GM11168 (cell line): ENCODE measurements at regions not wholly inside any gene's neighbourhood (a gene's known extent, or its start where the extent isn't known, plus 50 kb on each side); places are given as distances from the start of the nearest gene placed in this dataset.

Experiments
- in situ Hi-C: fragments of 300-500 bp; cut with MboI; formaldehyde crosslinking; loops from one replicate; pipeline ENCODE4 v1.12.0; 2022; ENCODE audit warnings: low sequenced_read_pairs; ENCODE audit not compliant: unreplicated experiment

DNA sequence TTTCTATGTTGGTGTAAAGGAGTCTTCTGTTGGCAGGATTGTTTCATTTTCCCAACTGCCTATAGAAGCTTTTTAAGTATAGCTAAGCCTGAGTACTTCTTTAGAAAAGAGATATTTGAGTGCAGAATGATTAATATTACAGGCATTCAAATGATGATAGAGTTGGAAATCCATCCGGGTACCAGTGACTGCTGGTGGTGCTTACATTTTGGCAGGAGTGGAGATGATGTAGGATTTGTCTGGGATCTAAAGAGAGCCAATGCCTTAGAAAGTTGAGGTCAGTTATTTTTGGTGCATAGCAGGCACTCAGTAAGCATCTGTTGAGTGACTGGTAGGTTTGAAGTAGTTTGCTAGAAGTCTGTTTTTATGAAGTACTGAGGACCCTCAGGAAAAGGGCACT is 433.5 kb downstream of the DMAC1 start:
- in situ Hi-C loops = no loop called here

DNA sequence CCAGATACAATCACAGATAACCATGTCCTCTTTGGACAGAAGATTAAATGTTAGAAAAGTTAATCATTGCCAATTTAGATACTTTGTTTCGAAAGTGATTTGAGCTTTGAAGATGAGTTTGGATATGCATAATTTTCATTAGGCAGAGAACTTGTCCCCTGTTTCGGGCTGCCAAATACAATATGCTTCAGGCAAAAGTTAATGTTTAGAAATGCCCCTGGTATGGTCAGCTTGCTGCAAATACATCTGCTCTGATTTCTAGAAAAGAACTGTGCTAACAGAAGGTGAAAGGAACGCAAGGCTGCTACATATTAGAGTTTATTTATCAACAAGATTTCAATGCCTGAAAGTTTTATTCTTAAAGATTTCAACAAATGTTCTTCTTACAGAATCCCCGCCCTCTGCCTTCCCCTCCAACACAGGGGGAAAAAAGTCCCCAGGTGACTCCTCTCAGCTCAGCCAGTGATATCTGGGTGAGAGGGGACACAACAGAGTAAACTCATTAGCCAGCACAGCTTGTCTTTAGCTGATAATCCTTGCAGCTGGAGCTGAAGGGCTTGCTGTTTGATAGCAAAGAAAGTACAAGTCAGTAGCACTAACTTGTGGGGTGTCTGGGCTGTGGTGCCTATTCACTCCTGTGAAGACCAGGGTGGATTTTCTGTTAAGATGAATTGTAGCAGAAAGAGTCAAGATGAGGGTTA is 435.7 kb downstream of the DMAC1 start:
- in situ Hi-C loops = no loop called here

- in situ Hi-C loops = no loop called here
Measured at GRCh38 chr9:7360513-7360912, 439.1 kb downstream of the DMAC1 start.

DNA sequence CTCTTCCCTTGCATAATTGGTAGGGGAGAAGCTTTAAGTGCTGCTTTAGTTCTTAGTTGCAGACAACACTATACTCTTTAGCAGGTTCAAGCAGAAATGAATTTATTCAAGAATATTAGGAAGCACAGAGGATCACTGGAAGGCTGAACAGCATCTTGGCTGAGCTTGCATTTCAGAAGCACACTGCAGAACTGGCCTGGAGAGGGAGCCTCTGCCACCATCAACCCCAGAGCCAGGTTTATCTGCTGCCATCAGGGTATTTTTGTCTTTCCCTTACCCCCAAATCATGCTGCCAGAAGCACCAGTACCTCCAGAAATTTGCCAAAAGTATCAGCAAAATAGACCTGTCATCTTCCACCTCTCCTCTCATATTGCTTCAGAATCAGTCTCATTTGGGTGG is 440.7 kb downstream of the DMAC1 start:
- in situ Hi-C loops = no loop called here

GRCh38 chr9:7354704-7355103 is 444.9 kb downstream of the DMAC1 start:
- in situ Hi-C loops = no loop called here

GRCh38 chr9:7348692-7349091 is 450.9 kb downstream of the DMAC1 start:
- in situ Hi-C loops = no loop called here

GRCh38 chr9:7347556-7347955 is 452.0 kb downstream of the DMAC1 start:
- in situ Hi-C loops = no loop called here

- in situ Hi-C loops = no loop called here
Measured at GRCh38 chr9:7346144-7346543, 453.4 kb downstream of the DMAC1 start.

- in situ Hi-C loops = no loop called here
Measured at GRCh38 chr9:7342736-7343135, 456.8 kb downstream of the DMAC1 start.

GRCh38 chr9:7342229-7342628 is 457.3 kb downstream of the DMAC1 start:
- in situ Hi-C loops = no loop called here

GRCh38 chr9:7341571-7341970 is 458.0 kb downstream of the DMAC1 start:
- in situ Hi-C loops = no loop called here

DNA sequence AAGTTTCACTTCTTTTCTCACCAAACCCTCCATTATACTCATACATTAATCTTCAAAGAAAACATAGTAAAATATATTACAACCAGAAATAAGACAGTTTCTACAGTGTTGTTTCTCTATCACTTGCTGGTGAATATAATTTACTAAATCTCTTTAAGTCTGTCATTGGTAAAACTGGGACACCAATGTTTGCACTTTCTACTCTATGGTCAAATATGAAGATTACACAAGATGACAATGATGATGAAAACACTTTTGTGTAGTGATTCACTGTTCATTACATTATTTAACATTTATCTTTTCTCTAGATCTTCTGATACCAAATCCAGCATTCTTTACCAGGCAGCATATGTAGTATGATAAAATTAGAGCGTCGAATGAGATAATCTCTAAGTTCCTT is 459.1 kb downstream of the DMAC1 start:
- in situ Hi-C loops = no loop called here

DNA sequence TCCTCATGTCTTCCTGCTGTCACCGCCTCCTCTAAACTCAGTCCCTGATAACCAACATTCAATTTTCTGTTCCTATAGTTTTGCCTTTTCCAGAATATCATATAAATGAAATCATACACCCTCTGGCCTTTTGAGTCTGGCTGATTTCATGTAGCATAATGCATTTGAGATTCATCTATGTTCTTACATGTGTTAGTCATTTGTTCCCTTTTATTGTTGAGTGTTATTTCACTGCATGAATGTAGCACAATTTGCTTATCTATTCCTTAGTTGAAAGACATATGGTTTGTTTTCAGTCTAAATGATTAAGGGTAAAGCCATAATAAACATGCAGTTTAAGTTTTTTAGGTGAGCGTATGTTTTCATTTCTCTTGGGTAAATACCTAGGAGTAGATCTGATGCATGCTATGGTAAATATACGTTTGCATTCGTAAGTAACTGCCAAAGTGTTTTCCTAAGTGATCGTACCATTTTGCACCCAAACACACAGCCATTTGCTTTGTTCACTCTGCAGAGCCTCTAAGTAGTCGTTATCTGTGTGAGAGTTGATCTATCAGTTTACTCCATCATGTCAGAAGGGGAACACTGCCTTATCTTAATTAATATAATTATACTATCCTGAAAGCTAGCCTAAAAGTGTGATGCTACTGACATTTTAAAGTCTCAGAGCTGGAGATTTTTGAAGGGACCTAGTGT is 460.8 kb downstream of the DMAC1 start:
- in situ Hi-C loops = no loop called here

- in situ Hi-C loops = no loop called here
Measured at GRCh38 chr9:7336356-7337065, 463.1 kb downstream of the DMAC1 start.

DNA sequence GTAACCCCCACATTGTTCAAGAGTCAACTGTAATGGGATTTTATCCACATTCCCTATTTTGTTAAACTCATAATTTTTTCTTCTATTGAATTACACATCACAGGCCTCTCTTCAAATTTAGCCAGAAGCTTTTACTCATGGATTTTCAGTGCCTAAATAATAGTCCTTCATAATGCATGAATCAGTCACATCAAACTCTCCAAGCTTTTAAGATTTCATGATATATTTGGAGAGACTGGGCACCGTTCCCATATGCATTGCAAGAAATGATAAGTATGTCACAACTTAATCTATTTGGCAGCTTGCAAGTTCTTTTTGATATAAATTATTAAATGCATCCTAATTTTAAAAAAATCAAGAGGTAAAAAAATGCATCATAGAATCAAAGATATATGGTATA is 465.9 kb downstream of the DMAC1 start:
- in situ Hi-C loops = no loop called here

DNA sequence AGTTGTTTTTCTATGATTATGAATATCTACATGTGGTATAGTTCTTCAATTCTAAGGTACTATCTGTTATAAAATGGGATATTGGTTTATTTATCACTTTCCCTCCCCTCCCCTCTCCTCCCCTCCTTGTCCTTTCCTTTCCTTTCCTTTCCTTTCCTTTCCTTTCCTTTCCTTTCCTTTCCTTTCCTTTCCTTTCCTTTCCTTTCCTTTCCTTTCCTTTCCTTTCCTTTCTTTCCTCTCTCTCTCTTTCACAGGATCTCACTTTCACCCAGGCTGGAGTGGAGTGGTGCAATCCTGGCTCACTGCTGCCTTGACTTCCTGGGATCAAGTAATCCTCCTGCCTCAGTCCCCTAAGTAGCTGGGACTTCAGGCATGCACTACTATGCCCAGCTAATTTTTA is 466.8 kb downstream of the DMAC1 start:
- in situ Hi-C loops = no loop called here

DNA sequence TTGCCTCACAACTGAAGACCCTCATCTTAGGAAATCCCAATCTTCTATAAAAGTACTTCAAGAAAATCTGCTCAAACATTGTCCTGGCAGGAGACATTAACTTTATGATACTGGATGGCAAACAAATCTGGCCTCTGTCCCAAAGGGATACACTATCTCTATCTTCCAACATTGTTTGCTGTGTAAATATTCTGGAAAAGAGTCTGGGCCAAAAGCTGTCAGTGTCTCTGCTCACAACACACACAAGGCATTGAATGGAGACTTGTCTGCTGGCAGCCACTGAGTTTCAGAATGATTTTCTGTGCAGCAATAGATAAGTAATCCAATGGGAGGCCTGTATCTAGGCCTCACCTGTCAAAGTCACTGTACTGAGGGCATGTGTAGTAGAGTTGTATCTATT is 471.1 kb downstream of the DMAC1 start:
- in situ Hi-C loops = no loop called here

- in situ Hi-C loops = no loop called here
Measured at GRCh38 chr9:7325995-7326394, 473.6 kb downstream of the DMAC1 start.

GRCh38 chr9:7324152-7324598 is 475.4 kb downstream of the DMAC1 start:
- in situ Hi-C loops = no loop called here

GRCh38 chr9:7320841-7321240 is 478.7 kb downstream of the DMAC1 start:
- in situ Hi-C loops = no loop called here

GRCh38 chr9:7320139-7320538 is 479.4 kb downstream of the DMAC1 start:
- in situ Hi-C loops = no loop called here
